HT1080 (cell line): ENCODE measurements at regions not wholly inside any gene's neighbourhood (a gene's known extent, or its start where the extent isn't known, plus 50 kb on each side); places are given as distances from the start of the nearest gene placed in this dataset.
A peak's percentile ranks its signal among the peaks of the same experiment; 100 is the strongest.

Experiments
- DNase-seq: peaks from one replicate; pipeline ENCODE4 v3.0.0-alpha.2; 2015; ENCODE audit warnings: low read depth

- DNase-seq = no peak
Measured at GRCh38 chr5:8383616-8384015, 514.7 kb downstream of the MTRR start.

GRCh38 chr5:8386719-8387288 is 517.9 kb downstream of the MTRR start:
- DNase-seq = no peak

- no peak for DNase-seq
Measured at GRCh38 chr5:8391911-8392310, 523.0 kb downstream of the MTRR start.

- no peak for DNase-seq
Measured at GRCh38 chr5:8393240-8393639, 524.3 kb downstream of the MTRR start.

- no peak for DNase-seq
Measured at GRCh38 chr5:8394965-8395364, 526.0 kb downstream of the MTRR start.

- no peak for DNase-seq
Measured at GRCh38 chr5:8396246-8396645, 527.3 kb downstream of the MTRR start.

GRCh38 chr5:8396756-8397155 is 527.8 kb downstream of the MTRR start:
- peak; percentile 11 for DNase-seq

GRCh38 chr5:8399471-8399870 is 530.5 kb downstream of the MTRR start:
- no peak for DNase-seq

GRCh38 chr5:8408258-8408657 is 539.3 kb downstream of the MTRR start:
- no peak for DNase-seq

- DNase-seq = no peak
Measured at GRCh38 chr5:8410618-8411017, 541.7 kb downstream of the MTRR start.

GRCh38 chr5:8413975-8414374 is 545.0 kb downstream of the MTRR start:
- DNase-seq = no peak

- no peak for DNase-seq
Measured at GRCh38 chr5:8417316-8418048, 548.5 kb downstream of the MTRR start.

GRCh38 chr5:8418049-8418426 is 549.1 kb downstream of the MTRR start:
- DNase-seq = no peak

- DNase-seq = no peak
Measured at GRCh38 chr5:8429778-8430758, 561.1 kb downstream of the MTRR start.

- no peak for DNase-seq
Measured at GRCh38 chr5:8434501-8434900, 565.6 kb downstream of the MTRR start.

GRCh38 chr5:8436924-8437323 is 568.0 kb downstream of the MTRR start:
- DNase-seq = no peak

GRCh38 chr5:8445139-8445538 is 576.2 kb downstream of the MTRR start:
- no peak for DNase-seq

- no peak for DNase-seq
Measured at GRCh38 chr5:8446179-8446578, 577.2 kb downstream of the MTRR start.

GRCh38 chr5:8456846-8457186 is 587.9 kb downstream of the MTRR start:
- DNase-seq = no peak

- peak; percentile 100 for DNase-seq
Measured at GRCh38 chr5:8457187-8458037, 588.5 kb downstream of the MTRR start.

GRCh38 chr5:8458038-8458383 is 589.1 kb downstream of the MTRR start:
- DNase-seq = peak; percentile 60

GRCh38 chr5:8461543-8461942 is 592.6 kb downstream of the MTRR start:
- DNase-seq = no peak
